BE2C (cell line): ENCODE measurements at regions not wholly inside any gene's neighbourhood (a gene's known extent, or its start where the extent isn't known, plus 50 kb on each side); places are given as distances from the start of the nearest gene placed in this dataset.

Experiments
- DNase-seq: peaks from one replicate; pipeline ENCODE4 v3.0.0-alpha.2; 2020
- H3K27me3 ChIP-seq: fragments of 250-450 bp; sonication (Bioruptor Pico); 2 replicates; pipeline ENCODE4 v1.5.1; 2020; ENCODE audit warnings: mild to moderate bottlenecking
- H3K36me3 ChIP-seq: fragments of 250-450 bp; sonication (Bioruptor Pico); 2 replicates; pipeline ENCODE4 v1.5.1; 2020; ENCODE audit warnings: mild to moderate bottlenecking
- H3K4me1 ChIP-seq: fragments of 250-450 bp; sonication (Bioruptor Pico); 2 replicates; pipeline ENCODE4 v1.5.1; 2020
- H3K4me3 ChIP-seq: 2 replicates; pipeline ENCODE4 v1.5.1; 2011; ENCODE audit warnings: low read depth, low read length
- H3K9me3 ChIP-seq: fragments of 250-450 bp; sonication (Bioruptor Pico); 2 replicates; pipeline ENCODE4 v1.5.1; 2020
- TF ChIP-seq, protein P1 (sequence below): IDR thresholded peaks from 2 replicates; pipeline ENCODE4 v1.5.1; 2012; ENCODE audit warnings: mild to moderate bottlenecking, low read depth, low read length

GRCh38 chr1:14110040-14110439 lies 410.1 kb downstream of the PRDM2 start:
- DNase-seq = no peak
- H3K9me3 ChIP-seq = no peaks in the 10 kb centered on the region
- H3K36me3 ChIP-seq = no peaks in the 10 kb centered on the region
- no peak overlapping the region for H3K4me3 ChIP-seq
- no peaks in the 10 kb centered on the region for H3K4me1 ChIP-seq
- TF ChIP-seq, protein P1, sequence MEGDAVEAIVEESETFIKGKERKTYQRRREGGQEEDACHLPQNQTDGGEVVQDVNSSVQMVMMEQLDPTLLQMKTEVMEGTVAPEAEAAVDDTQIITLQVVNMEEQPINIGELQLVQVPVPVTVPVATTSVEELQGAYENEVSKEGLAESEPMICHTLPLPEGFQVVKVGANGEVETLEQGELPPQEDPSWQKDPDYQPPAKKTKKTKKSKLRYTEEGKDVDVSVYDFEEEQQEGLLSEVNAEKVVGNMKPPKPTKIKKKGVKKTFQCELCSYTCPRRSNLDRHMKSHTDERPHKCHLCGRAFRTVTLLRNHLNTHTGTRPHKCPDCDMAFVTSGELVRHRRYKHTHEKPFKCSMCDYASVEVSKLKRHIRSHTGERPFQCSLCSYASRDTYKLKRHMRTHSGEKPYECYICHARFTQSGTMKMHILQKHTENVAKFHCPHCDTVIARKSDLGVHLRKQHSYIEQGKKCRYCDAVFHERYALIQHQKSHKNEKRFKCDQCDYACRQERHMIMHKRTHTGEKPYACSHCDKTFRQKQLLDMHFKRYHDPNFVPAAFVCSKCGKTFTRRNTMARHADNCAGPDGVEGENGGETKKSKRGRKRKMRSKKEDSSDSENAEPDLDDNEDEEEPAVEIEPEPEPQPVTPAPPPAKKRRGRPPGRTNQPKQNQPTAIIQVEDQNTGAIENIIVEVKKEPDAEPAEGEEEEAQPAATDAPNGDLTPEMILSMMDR = no peak
- no peaks in the 10 kb centered on the region for H3K27me3 ChIP-seq

DNA sequence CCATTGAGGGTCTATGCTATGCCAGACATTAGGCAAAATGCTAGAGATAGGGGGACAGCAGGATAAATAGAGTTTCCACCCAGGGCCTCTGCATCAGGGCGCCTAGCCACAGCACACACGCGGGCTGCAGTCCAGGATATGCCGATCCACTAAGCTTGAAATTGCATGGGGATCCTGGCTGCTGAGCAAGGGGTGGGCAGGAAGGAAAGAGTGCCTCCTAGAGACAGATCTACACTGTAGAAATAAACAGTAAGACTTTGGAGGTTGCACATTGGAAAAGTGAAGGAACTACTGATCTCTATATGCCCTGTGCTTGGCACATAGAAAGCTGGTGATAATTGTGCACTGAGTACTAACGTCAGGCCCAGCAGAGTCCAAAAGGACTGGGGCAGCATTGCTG lies 411.1 kb downstream of the PRDM2 start:
- no peak overlapping the region for H3K4me3 ChIP-seq
- no peaks in the 10 kb centered on the region for H3K36me3 ChIP-seq
- no peaks in the 10 kb centered on the region for H3K9me3 ChIP-seq
- no peaks in the 10 kb centered on the region for H3K27me3 ChIP-seq
- TF ChIP-seq, protein P1 = no peak
- no peak for DNase-seq
- H3K4me1 ChIP-seq = no peaks in the 10 kb centered on the region

DNA sequence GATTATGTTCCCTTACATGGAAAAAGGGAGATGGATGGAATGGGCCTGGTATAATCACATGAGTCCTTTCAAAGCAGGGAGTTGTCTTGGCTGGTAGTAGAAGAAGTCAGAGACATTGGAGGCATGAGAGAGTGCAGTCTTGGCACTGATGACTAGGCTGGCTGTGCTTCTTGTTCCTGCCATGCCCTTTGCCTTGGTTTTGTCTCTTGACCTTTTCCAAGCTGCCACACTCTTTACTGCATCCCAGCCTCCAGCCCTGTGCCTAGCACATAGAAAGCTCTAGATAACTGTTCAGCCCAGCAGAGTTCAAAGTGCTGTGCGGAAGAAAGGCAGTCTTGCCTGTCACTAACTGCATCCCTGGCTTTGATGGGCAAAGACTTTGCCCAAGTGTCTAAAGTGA lies 412.6 kb downstream of the PRDM2 start:
- no peak for DNase-seq
- H3K9me3 ChIP-seq = no peaks in the 10 kb centered on the region
- H3K4me1 ChIP-seq = no peaks in the 10 kb centered on the region
- no peaks in the 10 kb centered on the region for H3K27me3 ChIP-seq
- no peak overlapping the region for H3K4me3 ChIP-seq
- no peaks in the 10 kb centered on the region for H3K36me3 ChIP-seq
- TF ChIP-seq, protein P1 = no peak

GRCh38 chr1:14113271-14113670 lies 413.3 kb downstream of the PRDM2 start:
- TF ChIP-seq, protein P1 = no peak
- Histone ChIP-seq H3K36me3 (no peaks in the 10 kb centered on the region), H3K9me3 (no peaks in the 10 kb centered on the region), H3K4me3 (no peak overlapping the region), H3K4me1 (no peaks in the 10 kb centered on the region), H3K27me3 (no peaks in the 10 kb centered on the region)
- DNase-seq = no peak

- H3K4me3 ChIP-seq = no peak overlapping the region
- H3K27me3 ChIP-seq = no peaks in the 10 kb centered on the region
- TF ChIP-seq, protein P1 = peak; percentile 55
- H3K4me1 ChIP-seq = no peaks in the 10 kb centered on the region
- H3K9me3 ChIP-seq = no peaks in the 10 kb centered on the region
- H3K36me3 ChIP-seq = no peaks in the 10 kb centered on the region
- peak; percentile 33 for DNase-seq
Measured at GRCh38 chr1:14113841-14114567, 414.0 kb downstream of the PRDM2 start.

- TF ChIP-seq, protein P1 = no peak
- Histone ChIP-seq H3K4me3 (no peak overlapping the region), H3K27me3 (no peaks in the 10 kb centered on the region), H3K4me1 (no peaks in the 10 kb centered on the region), H3K36me3 (no peaks in the 10 kb centered on the region), H3K9me3 (no peaks in the 10 kb centered on the region)
- no peak for DNase-seq
Measured at GRCh38 chr1:14115976-14116375, 416.0 kb downstream of the PRDM2 start.
